ENCODE measurements at regions not wholly inside any gene's neighbourhood (a gene's known extent, or its start where the extent isn't known, plus 50 kb on each side); places are given as distances from the start of the nearest gene placed in this dataset.
A peak's percentile ranks its signal among the peaks of the same experiment; 100 is the strongest.

GRCh38 chr2:23164173-23164572 is 220.8 kb upstream of the KLHL29 start:
- no peaks in the 10 kb centered on the region for H3K79me2 ChIP-seq (ENCODE audit: low read length)
- no peak overlapping the region for H3K27ac ChIP-seq (ENCODE audit: low read length)
- no peak for DNase-seq
- no peak overlapping the region for H3K9ac ChIP-seq (ENCODE audit: low read length)
- no peaks in the 10 kb centered on the region for H3K9me3 ChIP-seq (ENCODE audit: low read length)
- no peak overlapping the region for H3K4me3 ChIP-seq (ENCODE audit: low read length)
- H4K20me1 ChIP-seq (ENCODE audit: insufficient read depth, low read depth, low read length) = no peaks in the 10 kb centered on the region
- no peaks in the 10 kb centered on the region for H3K27me3 ChIP-seq (ENCODE audit: low read length)
- H3K4me1 ChIP-seq (ENCODE audit: low read length) = no peaks in the 10 kb centered on the region
- H3K4me2 ChIP-seq (ENCODE audit: low read depth, low read length, poor library complexity, severe bottlenecking) = no peak overlapping the region
- no peak overlapping the region for H2AFZ ChIP-seq (ENCODE audit: low read length)
- H3K9me2 ChIP-seq (replicated peaks; ENCODE audit: insufficient read depth, low read length) = no peaks in the 10 kb centered on the region
- H3K36me3 ChIP-seq (ENCODE audit: insufficient read depth, low read length) = no peaks in the 10 kb centered on the region

- Histone ChIP-seq H3K4me1 (ENCODE audit: low read length) (no peaks in the 10 kb centered on the region), H3K36me3 (ENCODE audit: insufficient read depth, low read length) (no peaks in the 10 kb centered on the region), H3K9me3 (ENCODE audit: low read length) (no peaks in the 10 kb centered on the region), H4K20me1 (ENCODE audit: insufficient read depth, low read depth, low read length) (no peaks in the 10 kb centered on the region), H3K4me3 (ENCODE audit: low read length) (no peak overlapping the region), H2AFZ (ENCODE audit: low read length) (no peak overlapping the region), H3K27ac (ENCODE audit: low read length) (no peak overlapping the region), H3K9ac (ENCODE audit: low read length) (no peak overlapping the region), H3K4me2 (ENCODE audit: low read depth, low read length, poor library complexity, severe bottlenecking) (no peak overlapping the region), H3K27me3 (ENCODE audit: low read length) (no peaks in the 10 kb centered on the region), H3K9me2 (replicated peaks; ENCODE audit: insufficient read depth, low read length) (no peaks in the 10 kb centered on the region), H3K79me2 (ENCODE audit: low read length) (no peaks in the 10 kb centered on the region)
- DNase-seq = no peak
Observed at GRCh38 chr2:23169896-23170295, 215.1 kb upstream of the KLHL29 start.

DNA sequence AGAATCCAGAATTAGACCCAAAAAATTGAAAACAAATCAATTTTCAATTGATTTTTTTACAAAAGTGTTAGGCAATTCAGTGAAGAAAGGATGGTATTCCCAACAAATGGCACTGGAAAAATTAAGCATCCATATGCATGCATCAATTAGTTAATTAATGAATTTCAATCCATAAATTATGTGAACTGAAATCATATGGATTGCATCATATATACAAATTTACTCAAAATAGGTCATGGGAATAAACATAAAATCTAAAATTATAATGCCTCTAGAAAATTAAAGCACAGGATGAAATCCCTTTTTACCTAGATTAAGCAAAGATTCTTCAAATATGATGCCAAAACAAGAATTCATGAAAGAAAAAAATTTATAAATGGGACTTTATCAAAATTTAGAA is 213.9 kb upstream of the KLHL29 start:
- Histone ChIP-seq H3K4me1 (ENCODE audit: low read length) (no peaks in the 10 kb centered on the region), H3K4me3 (ENCODE audit: low read length) (no peak overlapping the region), H3K9ac (ENCODE audit: low read length) (no peak overlapping the region), H3K79me2 (ENCODE audit: low read length) (no peaks in the 10 kb centered on the region), H3K36me3 (ENCODE audit: insufficient read depth, low read length) (no peaks in the 10 kb centered on the region), H3K27ac (ENCODE audit: low read length) (no peak overlapping the region), H2AFZ (ENCODE audit: low read length) (no peak overlapping the region), H4K20me1 (ENCODE audit: insufficient read depth, low read depth, low read length) (no peaks in the 10 kb centered on the region), H3K9me3 (ENCODE audit: low read length) (no peaks in the 10 kb centered on the region), H3K4me2 (ENCODE audit: low read depth, low read length, poor library complexity, severe bottlenecking) (no peak overlapping the region), H3K9me2 (replicated peaks; ENCODE audit: insufficient read depth, low read length) (no peaks in the 10 kb centered on the region), H3K27me3 (ENCODE audit: low read length) (no peaks in the 10 kb centered on the region)
- DNase-seq = no peak

DNA sequence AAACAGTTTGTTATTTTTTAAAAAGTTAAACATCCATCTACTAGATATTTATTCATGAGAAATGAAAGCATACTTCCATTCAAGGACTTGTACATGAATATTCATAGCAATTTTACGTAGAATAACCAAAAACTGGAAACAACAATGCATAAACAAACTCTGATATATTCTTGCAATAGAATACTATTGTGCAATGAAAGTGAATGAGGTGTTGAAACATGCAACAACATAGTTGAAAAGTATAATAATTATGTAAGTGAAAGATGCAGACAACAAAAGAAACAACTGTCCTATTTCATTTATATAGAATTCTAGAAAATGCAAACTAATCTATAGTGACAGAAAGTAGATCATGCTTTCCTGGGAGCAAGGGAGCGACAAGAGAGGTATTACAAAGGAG is 206.6 kb upstream of the KLHL29 start:
- Histone ChIP-seq H4K20me1 (ENCODE audit: insufficient read depth, low read depth, low read length) (no peaks in the 10 kb centered on the region), H3K9ac (ENCODE audit: low read length) (no peak overlapping the region), H3K27me3 (ENCODE audit: low read length) (no peaks in the 10 kb centered on the region), H3K27ac (ENCODE audit: low read length) (no peak overlapping the region), H3K36me3 (ENCODE audit: insufficient read depth, low read length) (no peaks in the 10 kb centered on the region), H3K4me1 (ENCODE audit: low read length) (no peaks in the 10 kb centered on the region), H3K4me2 (ENCODE audit: low read depth, low read length, poor library complexity, severe bottlenecking) (no peak overlapping the region), H2AFZ (ENCODE audit: low read length) (no peak overlapping the region), H3K79me2 (ENCODE audit: low read length) (no peaks in the 10 kb centered on the region), H3K4me3 (ENCODE audit: low read length) (no peak overlapping the region), H3K9me2 (replicated peaks; ENCODE audit: insufficient read depth, low read length) (no peaks in the 10 kb centered on the region), H3K9me3 (ENCODE audit: low read length) (no peaks in the 10 kb centered on the region)
- DNase-seq = no peak

DNA sequence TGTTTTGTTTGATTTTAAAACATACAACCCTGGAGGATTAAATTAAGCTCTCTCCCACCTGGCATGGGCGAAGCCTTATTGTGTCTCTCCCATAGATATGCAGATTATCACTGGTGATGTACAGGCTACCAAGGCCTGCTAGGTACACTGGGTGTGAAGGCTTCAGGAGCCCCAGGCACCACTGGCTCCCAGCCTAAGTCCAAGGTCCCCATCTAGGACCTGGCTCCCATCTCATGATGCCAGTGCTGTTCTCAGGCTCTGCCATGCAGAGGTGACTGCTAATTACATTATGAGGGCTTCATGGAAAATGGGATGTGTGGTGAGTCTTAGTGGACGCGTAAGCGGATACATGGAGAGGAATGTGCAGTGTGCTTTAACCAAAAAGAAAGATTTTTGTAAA is 201.2 kb upstream of the KLHL29 start:
- Histone ChIP-seq H3K27me3 (ENCODE audit: low read length) (no peaks in the 10 kb centered on the region), H3K36me3 (ENCODE audit: insufficient read depth, low read length) (no peaks in the 10 kb centered on the region), H3K9me3 (ENCODE audit: low read length) (no peaks in the 10 kb centered on the region), H3K4me1 (ENCODE audit: low read length) (no peaks in the 10 kb centered on the region), H3K27ac (ENCODE audit: low read length) (no peak overlapping the region), H3K9ac (ENCODE audit: low read length) (no peak overlapping the region), H3K4me3 (ENCODE audit: low read length) (no peak overlapping the region), H3K4me2 (ENCODE audit: low read depth, low read length, poor library complexity, severe bottlenecking) (no peak overlapping the region), H2AFZ (ENCODE audit: low read length) (no peak overlapping the region), H3K79me2 (ENCODE audit: low read length) (no peaks in the 10 kb centered on the region), H3K9me2 (replicated peaks; ENCODE audit: insufficient read depth, low read length) (no peaks in the 10 kb centered on the region), H4K20me1 (ENCODE audit: insufficient read depth, low read depth, low read length) (no peaks in the 10 kb centered on the region)
- DNase-seq = no peak

GRCh38 chr2:23198316-23199114 is 186.5 kb upstream of the KLHL29 start:
- DNase-seq = no peak

DNA sequence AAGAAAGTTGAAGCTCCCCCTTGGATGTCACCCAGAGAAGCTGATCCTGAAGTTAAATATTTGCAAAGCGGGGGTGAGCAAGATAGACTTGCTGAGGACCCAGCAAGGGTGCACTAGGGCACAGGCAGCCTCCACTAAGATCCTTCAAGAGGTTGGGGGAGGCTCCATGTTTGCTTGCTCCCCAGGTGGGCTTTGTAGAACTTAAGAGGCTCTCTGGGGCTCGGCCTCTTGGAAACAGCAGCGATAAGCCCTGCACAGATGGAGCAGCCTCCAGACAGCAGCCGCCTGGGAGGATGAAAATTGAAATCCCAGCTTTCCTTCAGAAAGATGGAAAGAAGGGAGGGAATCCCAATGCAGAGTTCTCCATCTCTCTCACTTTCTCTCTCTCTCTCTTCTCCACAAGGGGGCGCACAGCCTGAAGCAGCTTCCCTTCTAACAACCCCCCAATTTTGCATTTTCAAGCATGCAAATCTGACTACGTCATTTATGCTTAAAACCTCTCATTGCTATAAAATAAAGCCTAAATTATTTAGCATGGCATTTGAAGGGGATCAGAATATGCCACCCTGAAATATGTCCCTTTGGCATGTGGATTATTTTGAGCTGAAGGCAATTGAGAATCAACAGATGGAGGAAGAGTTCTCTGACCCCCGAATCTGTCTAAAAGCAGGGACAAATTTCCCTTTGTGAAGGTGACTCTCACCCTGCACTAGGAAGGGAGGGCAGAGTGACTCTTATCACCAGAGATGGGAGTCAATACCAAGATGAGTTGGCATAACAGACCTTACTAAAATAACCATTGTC is 185.7 kb upstream of the KLHL29 start:
- Histone ChIP-seq H3K27ac (ENCODE audit: low read length) (no peak overlapping the region), H3K9me2 (replicated peaks; ENCODE audit: insufficient read depth, low read length) (no peaks in the 10 kb centered on the region), H3K79me2 (ENCODE audit: low read length) (no peaks in the 10 kb centered on the region), H3K4me1 (ENCODE audit: low read length) (0 out of 2 replicates have a peak, but pooled peaks cover 2% of the 10 kb centered on the region), H3K4me3 (ENCODE audit: low read length) (no peak overlapping the region), H3K4me2 (ENCODE audit: low read depth, low read length, poor library complexity, severe bottlenecking) (no peak overlapping the region), H4K20me1 (ENCODE audit: insufficient read depth, low read depth, low read length) (no peaks in the 10 kb centered on the region), H3K36me3 (ENCODE audit: insufficient read depth, low read length) (no peaks in the 10 kb centered on the region), H2AFZ (ENCODE audit: low read length) (no peak overlapping the region), H3K9me3 (ENCODE audit: low read length) (no peaks in the 10 kb centered on the region), H3K27me3 (ENCODE audit: low read length) (no peaks in the 10 kb centered on the region; the same call in 1 of the 2 replicates), H3K9ac (ENCODE audit: low read length) (no peak overlapping the region)
- peak; percentile 81 for DNase-seq

More at GRCh38 chr2:23198316-23199114, 186.5 kb upstream of the KLHL29 start:
- no peak overlapping the region for H3K4me3 ChIP-seq (ENCODE audit: low read length)
- no peak overlapping the region for H2AFZ ChIP-seq (ENCODE audit: low read length)
- no peaks in the 10 kb centered on the region for H4K20me1 ChIP-seq (ENCODE audit: insufficient read depth, low read depth, low read length)
- no peak overlapping the region for H3K9ac ChIP-seq (ENCODE audit: low read length)
- H3K4me1 ChIP-seq (ENCODE audit: low read length) = 0 out of 2 replicates have a peak, but pooled peaks cover 2% of the 10 kb centered on the region
- H3K4me2 ChIP-seq (ENCODE audit: low read depth, low read length, poor library complexity, severe bottlenecking) = no peak overlapping the region
- H3K79me2 ChIP-seq (ENCODE audit: low read length) = no peaks in the 10 kb centered on the region
- H3K27ac ChIP-seq (ENCODE audit: low read length) = no peak overlapping the region
- H3K36me3 ChIP-seq (ENCODE audit: insufficient read depth, low read length) = no peaks in the 10 kb centered on the region
- no peaks in the 10 kb centered on the region for H3K9me3 ChIP-seq (ENCODE audit: low read length)
- no peaks in the 10 kb centered on the region; the same call in 1 of the 2 replicates for H3K27me3 ChIP-seq (ENCODE audit: low read length)
- no peaks in the 10 kb centered on the region for H3K9me2 ChIP-seq (replicated peaks; ENCODE audit: insufficient read depth, low read length)

GRCh38 chr2:23200068-23200786 is 184.8 kb upstream of the KLHL29 start:
- H3K36me3 ChIP-seq (ENCODE audit: insufficient read depth, low read length) = no peaks in the 10 kb centered on the region
- H3K9ac ChIP-seq (ENCODE audit: low read length) = no peak overlapping the region
- no peaks in the 10 kb centered on the region for H3K9me2 ChIP-seq (replicated peaks; ENCODE audit: insufficient read depth, low read length)
- H3K79me2 ChIP-seq (ENCODE audit: low read length) = no peaks in the 10 kb centered on the region
- H3K27ac ChIP-seq (ENCODE audit: low read length) = no peak overlapping the region
- H2AFZ ChIP-seq (ENCODE audit: low read length) = no peak overlapping the region
- no peak for DNase-seq
- no peaks in the 10 kb centered on the region for H3K9me3 ChIP-seq (ENCODE audit: low read length)
- H4K20me1 ChIP-seq (ENCODE audit: insufficient read depth, low read depth, low read length) = no peaks in the 10 kb centered on the region
- no peaks in the 10 kb centered on the region; the same call in 1 of the 2 replicates for H3K27me3 ChIP-seq (ENCODE audit: low read length)
- no peak overlapping the region for H3K4me2 ChIP-seq (ENCODE audit: low read depth, low read length, poor library complexity, severe bottlenecking)
- 0 out of 2 replicates have a peak, but pooled peaks cover 2% of the 10 kb centered on the region for H3K4me1 ChIP-seq (ENCODE audit: low read length)
- H3K4me3 ChIP-seq (ENCODE audit: low read length) = no peak overlapping the region

All from Karpas-422 (cell line).